HG02610 (cell line): ENCODE measurements at regions not wholly inside any gene's neighbourhood (a gene's known extent, or its start where the extent isn't known, plus 50 kb on each side); places are given as distances from the start of the nearest gene placed in this dataset.

Experiments
- ATAC-seq: cut with Tn5 transposase; IDR thresholded peaks from one replicate; pipeline ENCODE4 v1.9.1; 2021; ENCODE audit warnings: mild to moderate bottlenecking, moderate library complexity; ENCODE audit not compliant: unreplicated experiment

GRCh38 chr13:109537584-109537983, 248.8 kb downstream of the IRS2 start:
- no peak for ATAC-seq

- ATAC-seq: no peak
Measured at GRCh38 chr13:109533350-109533749, 253.0 kb downstream of the IRS2 start.

GRCh38 chr13:109529964-109530363, 256.4 kb downstream of the IRS2 start:
- ATAC-seq: no peak

- no peak for ATAC-seq
Measured at GRCh38 chr13:109521719-109522118, 264.7 kb downstream of the IRS2 start.

GRCh38 chr13:109517517-109517916, 268.9 kb downstream of the IRS2 start:
- ATAC-seq: no peak

- ATAC-seq: no peak
Measured at GRCh38 chr13:109516186-109516585, 270.2 kb downstream of the IRS2 start.

- ATAC-seq: no peak
Measured at GRCh38 chr13:109510013-109510412, 276.4 kb downstream of the IRS2 start.

- ATAC-seq: no peak
Measured at GRCh38 chr13:109509154-109509900, 277.1 kb downstream of the IRS2 start.

GRCh38 chr13:109500146-109500773, 286.1 kb downstream of the IRS2 start:
- ATAC-seq: no peak

- ATAC-seq: no peak
Measured at GRCh38 chr13:109497917-109498316, 288.5 kb downstream of the IRS2 start.

GRCh38 chr13:109496216-109496615, 290.2 kb downstream of the IRS2 start:
- ATAC-seq: no peak

- no peak for ATAC-seq
Measured at GRCh38 chr13:109494925-109495369, 291.4 kb downstream of the IRS2 start.

GRCh38 chr13:109485136-109485794, 301.1 kb downstream of the IRS2 start:
- ATAC-seq: no peak

GRCh38 chr13:109483284-109483683, 303.1 kb downstream of the IRS2 start:
- no peak for ATAC-seq

- no peak for ATAC-seq
Measured at GRCh38 chr13:109481040-109481439, 305.3 kb downstream of the IRS2 start.

GRCh38 chr13:109480011-109480955, 306.1 kb downstream of the IRS2 start:
- no peak for ATAC-seq

GRCh38 chr13:109479534-109479933, 306.8 kb downstream of the IRS2 start:
- no peak for ATAC-seq

GRCh38 chr13:109476001-109476400, 310.4 kb downstream of the IRS2 start:
- no peak for ATAC-seq

- ATAC-seq: no peak
Measured at GRCh38 chr13:109468123-109468522, 318.3 kb downstream of the IRS2 start.

GRCh38 chr13:109465148-109465547, 321.2 kb downstream of the IRS2 start:
- no peak for ATAC-seq
